Ovary (tissue), 7 donors: ENCODE measurements at regions not wholly inside any gene's neighbourhood (a gene's known extent, or its start where the extent isn't known, plus 50 kb on each side); places are given as distances from the start of the nearest gene placed in this dataset.

Experiments
- DNase-seq, 5 donors: peaks; one replicate each; pipeline ENCODE4 v3.0.0-alpha.2; 2019 to 2020
- H3K27ac ChIP-seq, 2 donors: fragments of 200-600 bp; one replicate each; pipeline versions ENCODE4 v1.5.1 to v1.8.0; 2019 to 2022
- H3K27me3 ChIP-seq: fragments of 200-600 bp; one replicate; pipeline ENCODE4 v1.8.0; 2022
- H3K36me3 ChIP-seq: fragments of 200-600 bp; sonication (generic); one replicate; pipeline ENCODE4 v1.5.1; 2019
- H3K4me1 ChIP-seq: one replicate; pipeline ENCODE4 v1.8.1; 2013; ENCODE audit warnings: mild to moderate bottlenecking, moderate library complexity; ENCODE audit not compliant: insufficient read depth
- H3K4me3 ChIP-seq: fragments of 200-600 bp; sonication (generic); one replicate; pipeline ENCODE4 v1.5.1; 2017
- H3K9me3 ChIP-seq, 2 donors: fragments of 200-600 bp in 1 of 2; sonication (generic) in 1 of 2; one replicate each; pipeline versions ENCODE4 v1.5.1 to v1.8.1; 2013 to 2019; ENCODE audit warnings: mild to moderate bottlenecking in 1 of 2, moderate library complexity in 1 of 2
- CTCF ChIP-seq, 3 donors: fragments of 450-650 bp in 2 of 3; fragments of 200-600 bp in 1 of 3; IDR thresholded peaks; one replicate each; pipeline versions ENCODE4 v1.5.1 to v1.8.0; 2016 to 2022; ENCODE audit warnings: antibody characterized with exemption in 3 of 3, mild to moderate bottlenecking in 1 of 3
- EP300 ChIP-seq: sonication (generic); formaldehyde crosslinking; IDR thresholded peaks from one replicate; pipeline ENCODE4 v1.6.1; 2017; ENCODE audit warnings: antibody characterized with exemption
- POLR2A ChIP-seq: fragments of 450-650 bp; IDR thresholded peaks from one replicate; pipeline ENCODE4 v1.6.1; 2017; ENCODE audit warnings: antibody characterized with exemption, mild to moderate bottlenecking, moderate library complexity
- WGBS, 3 donors: extraction: QIAGEN DNeasy Blood & Tissue Kit in 1 of 3; methylation state at CpG; one replicate each; pipeline versions ENCODE4 v1.1.5 to v1.1.7; 2013 to 2017; 5-methylcytosine and 5-hydroxymethylcytosine counted together
- intact Hi-C, 4 donors: fragments of 100-400 bp; cut with DNase I; formaldehyde crosslinking; loops; one replicate each; pipeline versions ENCODE4 v1.11.0 to v1.15.1; 2022 to 2023
- donor health status: DM: no; HTN: no; CAD: no; lungs with moderate emphysema.
- donor health status: DM: no; HTN: no; CAD: no.
- donor health status: Bipolar disorder and iron deficiency.
- donor health status: DM: no; HTN: no; CAD: no.
- donor health status: DM: yes; HTN: yes; CAD: no.

- TF ChIP-seq EP300 (no peak), POLR2A (no peak), CTCF (IDR thresholded peaks at IDR 0.05) (no peak)
- WGBS, 3 donors, result 86 to 94% (median 89%) methylated on average over 12 of the region's 12 CpGs
- no peaks in the 10 kb centered on the region for H3K27me3 ChIP-seq
- no peak overlapping the region for H3K4me3 ChIP-seq
- intact Hi-C loops, result loop anchor here in 1 of 4 donors (10.0 kb wide), 1 partner anchor 110 kb away; no protein-coding TSS in a partner anchor
- H3K9me3 ChIP-seq, result no peaks in the 10 kb centered on the region
- no peaks in the 10 kb centered on the region for H3K36me3 ChIP-seq
- H3K27ac ChIP-seq, result no peak overlapping the region
- peak in 1 of 5 donors; percentile 10 for DNase-seq
- H3K4me1 ChIP-seq, result no peaks in the 10 kb centered on the region
Observed at GRCh38 chr22:44384563-44385295, 72.0 kb upstream of the SHISAL1 start.

GRCh38 chr22:44383652-44384562, 71.2 kb upstream of the SHISAL1 start:
- Histone ChIP-seq H3K9me3 (no peaks in the 10 kb centered on the region), H3K4me3 (no peak overlapping the region), H3K36me3 (no peaks in the 10 kb centered on the region), H3K27me3 (no peaks in the 10 kb centered on the region), H3K27ac (no peak overlapping the region), H3K4me1 (no peaks in the 10 kb centered on the region)
- DNase-seq, result peak in 1 of 5 donors; percentile 9
- intact Hi-C loops, result loop anchor here in 1 of 4 donors (10.0 kb wide), 1 partner anchor 109 kb away; no protein-coding TSS in a partner anchor
- no peak for TF ChIP-seq EP300
- TF ChIP-seq POLR2A, result no peak
- no peak for TF ChIP-seq CTCF (IDR thresholded peaks at IDR 0.05)
- WGBS, 3 donors, result 72 to 80% (median 73%) methylated on average over 14 of the region's 14 CpGs

GRCh38 chr22:44383064-44383575, 70.4 kb upstream of the SHISAL1 start:
- WGBS, 3 donors, result 71 to 88% (median 73%) methylated on average over 6 of the region's 6 CpGs
- no peak overlapping the region for H3K4me3 ChIP-seq
- no peaks in the 10 kb centered on the region for H3K9me3 ChIP-seq
- H3K27ac ChIP-seq, result no peak overlapping the region
- no peaks in the 10 kb centered on the region for H3K36me3 ChIP-seq
- H3K27me3 ChIP-seq, result no peaks in the 10 kb centered on the region
- DNase-seq, result peak in 1 of 5 donors; percentile 1
- H3K4me1 ChIP-seq, result no peaks in the 10 kb centered on the region
- intact Hi-C loops, result loop anchor here in 1 of 4 donors (10.0 kb wide), 1 partner anchor 108 kb away; no protein-coding TSS in a partner anchor
- TF ChIP-seq POLR2A (no peak), EP300 (no peak), CTCF (IDR thresholded peaks at IDR 0.05) (no peak)
